Prostate gland (tissue), 2 donors: ENCODE measurements at regions not wholly inside any gene's neighbourhood (a gene's known extent, or its start where the extent isn't known, plus 50 kb on each side); places are given as distances from the start of the nearest gene placed in this dataset.

Source experiments
- CTCF ChIP-seq, 4 experiments: fragments of 200-600 bp in 2 of 4; fragments of 450-650 bp in 2 of 4; sonication (generic) in 2 of 4; IDR thresholded peaks; 1 replicate in 3 of 4; 2 replicates in 1 of 4; pipeline ENCODE4 v1.5.1; 2016 to 2019; ENCODE audit warnings: antibody characterized with exemption in 4 of 4, mild to moderate bottlenecking in 2 of 4, moderate library complexity in 2 of 4
- POLR2A ChIP-seq: fragments of 450-650 bp; IDR thresholded peaks from one replicate; pipeline ENCODE4 v1.6.1; 2016; ENCODE audit warnings: antibody characterized with exemption, mild to moderate bottlenecking
- POLR2AphosphoS5 ChIP-seq: sonication (generic); formaldehyde crosslinking; IDR thresholded peaks from one replicate; pipeline ENCODE4 v1.6.1; 2017; ENCODE audit warnings: antibody characterized with exemption

- TF ChIP-seq CTCF (IDR thresholded peaks at IDR 0.05) (no peak), POLR2A (no peak), POLR2AphosphoS5 (no peak)
Measured at GRCh38 chr2:193679847-193680246, 1485.1 kb upstream of the TMEFF2 start.
